ENCODE measurements at regions not wholly inside any gene's neighbourhood (a gene's known extent, or its start where the extent isn't known, plus 50 kb on each side); places are given as distances from the start of the nearest gene placed in this dataset.
"Not testable (repeated sequence)": the region's sequence is repeated elsewhere in the genome, so short reads cannot be mapped to it uniquely, and the experiment has no call there.

GRCh38 chr4:112823156-112823555 lies 186.2 kb downstream of the LARP7 start:
- H3K4me3 ChIP-seq, result no peak overlapping the region
- no peaks in the 10 kb centered on the region for H3K9me3 ChIP-seq
- intact Hi-C loops (cut with DNase I), result no loop called here
- no peaks in the 10 kb centered on the region for H3K36me3 ChIP-seq
- no peak overlapping the region for H3K27ac ChIP-seq
- DNase-seq, result no peak
- H3K27me3 ChIP-seq, result peaks cover 4% of the 10 kb centered on the region
- no peak for ATAC-seq
- H3K4me1 ChIP-seq, result no peaks in the 10 kb centered on the region
- no peak for TF ChIP-seq CTCF (IDR thresholded peaks at IDR 0.05)

GRCh38 chr4:112823606-112824005 lies 186.7 kb downstream of the LARP7 start:
- no peaks in the 10 kb centered on the region for H3K4me1 ChIP-seq
- no peaks in the 10 kb centered on the region for H3K9me3 ChIP-seq
- no peak overlapping the region for H3K27ac ChIP-seq
- DNase-seq (no peak), ATAC-seq (no peak)
- no peak for TF ChIP-seq CTCF (IDR thresholded peaks at IDR 0.05)
- no peak overlapping the region for H3K4me3 ChIP-seq
- peaks cover 4% of the 10 kb centered on the region for H3K27me3 ChIP-seq
- intact Hi-C loops (cut with DNase I), result no loop called here
- no peaks in the 10 kb centered on the region for H3K36me3 ChIP-seq

- H3K9me3 ChIP-seq, result no peaks in the 10 kb centered on the region
- H3K27me3 ChIP-seq, result no peaks in the 10 kb centered on the region
- intact Hi-C loops (cut with DNase I), result no loop called here
- DNase-seq (no peak), ATAC-seq (peak; percentile 14)
- H3K36me3 ChIP-seq, result no peaks in the 10 kb centered on the region
- no peak overlapping the region for H3K4me3 ChIP-seq
- H3K27ac ChIP-seq, result no peak overlapping the region
- TF ChIP-seq CTCF (IDR thresholded peaks at IDR 0.05), result no peak
- H3K4me1 ChIP-seq, result no peaks in the 10 kb centered on the region
These were observed 193.9 kb downstream of the LARP7 start for GRCh38 chr4:112830753-112831386.

- no peak for TF ChIP-seq CTCF (IDR thresholded peaks at IDR 0.05)
- no peaks in the 10 kb centered on the region for H3K9me3 ChIP-seq
- no peak overlapping the region for H3K27ac ChIP-seq
- no peaks in the 10 kb centered on the region for H3K27me3 ChIP-seq
- DNase-seq (no peak), ATAC-seq (no peak)
- H3K4me1 ChIP-seq, result no peaks in the 10 kb centered on the region
- intact Hi-C loops (cut with DNase I), result no loop called here
- H3K4me3 ChIP-seq, result no peak overlapping the region
- no peaks in the 10 kb centered on the region for H3K36me3 ChIP-seq
These were observed 195.6 kb downstream of the LARP7 start for GRCh38 chr4:112832493-112832892.

GRCh38 chr4:112836895-112837294 lies 200.0 kb downstream of the LARP7 start:
- Histone ChIP-seq H3K4me1 (no peaks in the 10 kb centered on the region), H3K9me3 (no peaks in the 10 kb centered on the region), H3K27me3 (no peaks in the 10 kb centered on the region), H3K27ac (no peak overlapping the region), H3K4me3 (no peak overlapping the region), H3K36me3 (no peaks in the 10 kb centered on the region)
- intact Hi-C loops (cut with DNase I), result no loop called here
- DNase-seq (no peak), ATAC-seq (no peak)
- TF ChIP-seq CTCF (IDR thresholded peaks at IDR 0.05), result no peak

GRCh38 chr4:112838015-112838414 lies 201.1 kb downstream of the LARP7 start:
- ATAC-seq; H3K4me3 ChIP-seq; H3K9me3 ChIP-seq; H3K27me3 ChIP-seq; DNase-seq; intact Hi-C loops (cut with DNase I); H3K4me1 ChIP-seq; H3K36me3 ChIP-seq; H3K27ac ChIP-seq: not testable (repeated sequence)

Measured in upper lobe of right lung (tissue), 1 donor.